Neural progenitor cell (in vitro differentiated cells): ENCODE measurements at regions not wholly inside any gene's neighbourhood (a gene's known extent, or its start where the extent isn't known, plus 50 kb on each side); places are given as distances from the start of the nearest gene placed in this dataset.

Experiments
- DNase-seq: peaks from one replicate; pipeline ENCODE4 v3.0.0-alpha.2; 2016; ENCODE audit warnings: low spot score
- H2AFZ ChIP-seq: fragments of 200-600 bp; sonication (generic); replicated peaks from 2 replicates; pipeline ENCODE4 v1.6.1; 2016; ENCODE audit warnings: antibody characterized with exemption
- H3F3A ChIP-seq: fragments of 200-600 bp; sonication (generic); 2 replicates; pipeline ENCODE4 v1.6.1; 2016; ENCODE audit warnings: antibody characterized with exemption, low read depth
- H3K27ac ChIP-seq: fragments of 200-600 bp; sonication (generic); 2 replicates; pipeline ENCODE4 v1.5.1; 2016; ENCODE audit warnings: mild to moderate bottlenecking
- H3K27me3 ChIP-seq: fragments of 200-600 bp; sonication (generic); 2 replicates; pipeline ENCODE4 v1.6.1; 2016; ENCODE audit warnings: mild to moderate bottlenecking, moderate library complexity
- H3K36me3 ChIP-seq: fragments of 200-600 bp; sonication (generic); 2 replicates; pipeline ENCODE4 v1.5.1; 2016
- H3K4me1 ChIP-seq: fragments of 200-600 bp; sonication (generic); 2 replicates; pipeline ENCODE4 v1.6.1; 2016; ENCODE audit warnings: mixed run types
- H3K4me2 ChIP-seq: fragments of 200-600 bp; sonication (generic); 2 replicates; pipeline ENCODE4 v1.6.1; 2016
- H3K4me3 ChIP-seq: fragments of 200-600 bp; sonication (generic); 2 replicates; pipeline ENCODE4 v1.5.1; 2016
- H3K79me2 ChIP-seq: fragments of 200-600 bp; sonication (generic); 2 replicates; pipeline ENCODE4 v1.6.1; 2016; ENCODE audit warnings: low read depth
- H3K9ac ChIP-seq: fragments of 200-600 bp; sonication (generic); 2 replicates; pipeline ENCODE4 v1.6.1; 2016
- H3K9me3 ChIP-seq: fragments of 200-600 bp; sonication (generic); 2 replicates; pipeline ENCODE4 v1.5.1; 2016; ENCODE audit warnings: low read depth
- H4K20me1 ChIP-seq: fragments of 200-600 bp; sonication (generic); 2 replicates; pipeline ENCODE4 v1.6.1; 2016; ENCODE audit warnings: low read depth
- H3K27ac Mint-ChIP-seq: 3 replicates; pipeline ENCODE4 v1.8.0; 2021; ENCODE audit warnings: mixed read lengths
- H3K27me3 Mint-ChIP-seq: 2 replicates; pipeline ENCODE4 v1.8.0; 2022; ENCODE audit warnings: low read depth, mild to moderate bottlenecking, inconsistent platforms, moderate library complexity, mixed read lengths; ENCODE audit not compliant: insufficient read depth
- H3K36me3 Mint-ChIP-seq: 3 replicates; pipeline ENCODE4 v1.8.0; 2021; ENCODE audit warnings: mixed read lengths
- H3K4me1 Mint-ChIP-seq: 3 replicates; pipeline ENCODE4 v1.8.0; 2021; ENCODE audit warnings: mixed read lengths
- H3K4me3 Mint-ChIP-seq: 3 replicates; pipeline ENCODE4 v1.8.0; 2021; ENCODE audit warnings: mild to moderate bottlenecking, moderate library complexity, mixed read lengths
- H3K9me3 Mint-ChIP-seq: 3 replicates; pipeline ENCODE4 v1.8.0; 2020; ENCODE audit warnings: mixed read lengths
- EZH2 ChIP-seq: fragments of 200-600 bp; sonication (generic); IDR thresholded peaks from 2 replicates; pipeline ENCODE4 v1.6.1; 2017; ENCODE audit warnings: antibody characterized with exemption, mild to moderate bottlenecking, moderate library complexity
- EZH2phosphoT487 ChIP-seq: fragments of 200-600 bp; sonication (generic); IDR thresholded peaks from 2 replicates; pipeline ENCODE4 v1.6.1; 2017; ENCODE audit warnings: antibody characterized with exemption
- TF ChIP-seq, protein P1 (sequence below): fragments of 200-600 bp; sonication (generic); IDR thresholded peaks from 2 replicates; pipeline ENCODE4 v1.5.1; 2017; ENCODE audit warnings: antibody characterized with exemption, mild to moderate bottlenecking

DNA sequence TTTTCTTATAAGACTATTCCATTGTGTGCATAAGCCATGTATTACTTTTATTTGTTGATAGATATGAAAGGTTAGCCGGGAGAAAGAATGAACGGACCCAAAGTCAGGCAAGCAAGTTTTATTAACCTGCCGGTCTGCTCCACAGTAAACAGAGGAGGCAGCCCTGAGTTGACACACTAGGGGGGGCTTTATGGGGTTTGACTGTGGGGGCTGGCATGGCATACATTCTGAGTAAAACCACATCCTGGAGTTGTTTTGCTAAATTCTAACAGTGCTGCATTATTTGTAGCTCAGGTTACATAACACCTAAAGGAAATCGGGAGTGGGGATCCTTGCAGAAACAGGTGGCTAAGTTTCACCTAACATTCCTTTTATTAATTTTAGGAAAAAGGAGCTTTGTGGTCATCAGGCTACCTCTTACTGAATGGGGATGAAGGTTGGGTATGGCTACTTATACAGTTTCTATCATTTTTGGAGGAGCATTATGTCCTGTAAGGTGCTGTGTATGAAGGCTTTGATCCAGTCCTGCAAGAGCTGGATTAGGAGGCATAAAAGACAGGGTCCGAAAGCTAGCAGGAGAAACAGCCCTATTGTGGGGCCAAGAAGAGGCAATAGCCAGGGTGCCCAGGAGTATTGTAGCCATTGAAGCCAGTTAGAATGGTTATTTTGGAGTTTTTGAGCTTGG is 107.4 kb upstream of the USP9Y start:
- no peaks in the 10 kb centered on the region for H3K79me2 ChIP-seq
- DNase-seq = no peak
- no peaks in the 10 kb centered on the region for H3K27me3 ChIP-seq
- no peak overlapping the region for H3K4me2 ChIP-seq
- H3K4me3 ChIP-seq = no peak overlapping the region
- H4K20me1 ChIP-seq = no peaks in the 10 kb centered on the region
- TF ChIP-seq, protein P1, sequence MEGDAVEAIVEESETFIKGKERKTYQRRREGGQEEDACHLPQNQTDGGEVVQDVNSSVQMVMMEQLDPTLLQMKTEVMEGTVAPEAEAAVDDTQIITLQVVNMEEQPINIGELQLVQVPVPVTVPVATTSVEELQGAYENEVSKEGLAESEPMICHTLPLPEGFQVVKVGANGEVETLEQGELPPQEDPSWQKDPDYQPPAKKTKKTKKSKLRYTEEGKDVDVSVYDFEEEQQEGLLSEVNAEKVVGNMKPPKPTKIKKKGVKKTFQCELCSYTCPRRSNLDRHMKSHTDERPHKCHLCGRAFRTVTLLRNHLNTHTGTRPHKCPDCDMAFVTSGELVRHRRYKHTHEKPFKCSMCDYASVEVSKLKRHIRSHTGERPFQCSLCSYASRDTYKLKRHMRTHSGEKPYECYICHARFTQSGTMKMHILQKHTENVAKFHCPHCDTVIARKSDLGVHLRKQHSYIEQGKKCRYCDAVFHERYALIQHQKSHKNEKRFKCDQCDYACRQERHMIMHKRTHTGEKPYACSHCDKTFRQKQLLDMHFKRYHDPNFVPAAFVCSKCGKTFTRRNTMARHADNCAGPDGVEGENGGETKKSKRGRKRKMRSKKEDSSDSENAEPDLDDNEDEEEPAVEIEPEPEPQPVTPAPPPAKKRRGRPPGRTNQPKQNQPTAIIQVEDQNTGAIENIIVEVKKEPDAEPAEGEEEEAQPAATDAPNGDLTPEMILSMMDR = no peak
- no peak for TF ChIP-seq EZH2
- no peak for TF ChIP-seq EZH2phosphoT487
- Mint-ChIP-seq H3K27me3 (no peaks in the 10 kb centered on the region), H3K4me3 (no peak overlapping the region), H3K27ac (no peak overlapping the region), H3K9me3 (no peaks in the 10 kb centered on the region), H3K36me3 (no peaks in the 10 kb centered on the region), H3K4me1 (no peaks in the 10 kb centered on the region)
- no peak overlapping the region for H2AFZ ChIP-seq
- no peaks in the 10 kb centered on the region for H3K9me3 ChIP-seq
- no peak overlapping the region for H3K27ac ChIP-seq
- no peaks in the 10 kb centered on the region for H3F3A ChIP-seq
- no peak overlapping the region for H3K9ac ChIP-seq
- no peaks in the 10 kb centered on the region for H3K4me1 ChIP-seq
- H3K36me3 ChIP-seq = no peaks in the 10 kb centered on the region

DNA sequence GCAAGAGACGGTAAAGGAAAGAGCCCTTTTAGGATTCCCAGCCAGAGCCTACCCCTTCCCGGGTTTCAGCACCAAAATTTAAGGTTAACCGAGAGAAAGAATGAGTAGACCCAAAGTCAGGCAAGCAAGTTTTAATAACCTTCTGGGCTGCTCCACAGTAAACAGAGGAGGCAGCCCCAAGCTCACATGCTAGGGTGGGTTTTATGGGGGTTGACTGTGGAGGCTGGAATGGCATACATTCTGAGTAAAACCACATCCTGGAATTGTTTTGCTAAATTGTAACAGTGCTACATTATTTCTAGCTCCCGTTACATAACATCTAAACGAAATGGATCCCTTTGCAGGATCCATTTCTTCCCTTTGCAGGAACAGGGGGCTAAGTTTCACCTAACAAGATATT is 102.2 kb upstream of the USP9Y start:
- no peak overlapping the region for H3K4me3 Mint-ChIP-seq
- no peak overlapping the region for H3K4me3 ChIP-seq
- no peaks in the 10 kb centered on the region for H3K9me3 ChIP-seq
- H3K27me3 ChIP-seq = no peaks in the 10 kb centered on the region
- no peak overlapping the region for H3K27ac ChIP-seq
- no peaks in the 10 kb centered on the region for H3K4me1 ChIP-seq
- no peaks in the 10 kb centered on the region for H3K79me2 ChIP-seq
- H3K36me3 Mint-ChIP-seq = no peaks in the 10 kb centered on the region
- H3F3A ChIP-seq = no peaks in the 10 kb centered on the region
- no peaks in the 10 kb centered on the region for H3K9me3 Mint-ChIP-seq
- H3K27me3 Mint-ChIP-seq = no peaks in the 10 kb centered on the region
- H2AFZ ChIP-seq = no peak overlapping the region
- TF ChIP-seq, protein P1 = no peak
- TF ChIP-seq EZH2phosphoT487 (no peak), EZH2 (no peak)
- H4K20me1 ChIP-seq = no peaks in the 10 kb centered on the region
- no peaks in the 10 kb centered on the region for H3K36me3 ChIP-seq
- H3K4me1 Mint-ChIP-seq = no peaks in the 10 kb centered on the region
- no peak overlapping the region for H3K9ac ChIP-seq
- DNase-seq = no peak
- no peak overlapping the region for H3K4me2 ChIP-seq
- H3K27ac Mint-ChIP-seq = no peak overlapping the region

DNA sequence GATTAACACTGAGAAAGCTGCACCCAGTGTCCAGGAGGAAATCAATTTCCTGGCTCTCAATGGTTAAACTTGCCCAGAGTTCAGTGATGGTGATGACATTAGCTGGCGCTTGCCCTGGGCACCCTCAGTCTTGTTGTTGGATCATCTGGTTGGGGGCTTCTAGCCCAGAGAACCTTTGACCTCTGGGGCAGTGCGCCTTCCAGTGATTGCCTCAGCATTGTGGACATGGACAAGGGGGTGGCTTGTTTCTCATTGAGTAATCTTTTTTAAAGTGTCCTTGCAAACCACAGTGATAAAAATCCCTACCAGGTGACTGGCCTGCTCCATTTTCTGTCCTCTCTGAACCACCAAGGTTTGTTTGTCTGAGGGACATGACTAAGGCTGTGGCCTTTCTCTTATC is 95.6 kb upstream of the USP9Y start:
- H3F3A ChIP-seq = no peaks in the 10 kb centered on the region
- H3K9me3 ChIP-seq = no peaks in the 10 kb centered on the region
- no peaks in the 10 kb centered on the region for H3K4me1 ChIP-seq
- no peak overlapping the region for H3K4me2 ChIP-seq
- Mint-ChIP-seq H3K4me1 (no peaks in the 10 kb centered on the region), H3K36me3 (no peaks in the 10 kb centered on the region), H3K9me3 (no peaks in the 10 kb centered on the region), H3K27me3 (no peaks in the 10 kb centered on the region), H3K27ac (no peak overlapping the region), H3K4me3 (no peak overlapping the region)
- H3K9ac ChIP-seq = no peak overlapping the region
- no peak for DNase-seq
- H3K27ac ChIP-seq = no peak overlapping the region
- no peaks in the 10 kb centered on the region for H3K36me3 ChIP-seq
- no peak overlapping the region for H3K4me3 ChIP-seq
- TF ChIP-seq EZH2phosphoT487 = no peak
- no peak for TF ChIP-seq EZH2
- TF ChIP-seq, protein P1 = no peak
- H2AFZ ChIP-seq = no peak overlapping the region
- H3K79me2 ChIP-seq = no peaks in the 10 kb centered on the region
- no peaks in the 10 kb centered on the region for H4K20me1 ChIP-seq
- no peaks in the 10 kb centered on the region for H3K27me3 ChIP-seq
